Right lobe of liver (tissue), 6 donors: ENCODE measurements at regions not wholly inside any gene's neighbourhood (a gene's known extent, or its start where the extent isn't known, plus 50 kb on each side); places are given as distances from the start of the nearest gene placed in this dataset.

Experiments
- ATAC-seq, 4 donors: fragments of 200-7000 bp; cut with Tn5 transposase; one replicate each; pipeline ENCODE4 v1.9.1; 2020; ENCODE audit warnings: mild to moderate bottlenecking in 4 of 4, moderate library complexity in 4 of 4
- DNase-seq, 3 donors: peaks; one replicate each; pipeline ENCODE4 v3.0.0-alpha.2; 2020
- H3K27ac ChIP-seq, 3 donors: fragments of 200-600 bp; one replicate each; pipeline ENCODE4 v1.8.0; 2022
- H3K27me3 ChIP-seq, 2 donors: fragments of 200-600 bp; one replicate each; pipeline ENCODE4 v1.8.0; 2022
- H3K36me3 ChIP-seq, 4 donors: fragments of 200-600 bp; sonication (generic) in 1 of 4; one replicate each; pipeline versions ENCODE4 v1.5.1 to v1.8.0; 2017 to 2022; ENCODE audit warnings: control low read depth in 1 of 4
- H3K4me1 ChIP-seq, 4 donors: fragments of 200-600 bp; sonication (generic) in 1 of 4; one replicate each; pipeline versions ENCODE4 v1.5.1 to v1.8.0; 2017 to 2022; ENCODE audit warnings: control low read depth in 1 of 4
- H3K4me3 ChIP-seq, 3 donors: fragments of 200-600 bp; one replicate each; pipeline ENCODE4 v1.8.0; 2022
- H3K9me3 ChIP-seq, 4 donors: fragments of 200-600 bp; sonication (generic) in 1 of 4; one replicate each; pipeline versions ENCODE4 v1.5.1 to v1.8.0; 2017 to 2022; ENCODE audit warnings: control low read depth in 1 of 4
- CTCF ChIP-seq, 4 donors: fragments of 200-600 bp in 3 of 4; fragments of 450-650 bp in 1 of 4; IDR thresholded peaks; one replicate each; pipeline versions ENCODE4 v1.5.1 to v1.8.0; 2016 to 2022; ENCODE audit warnings: antibody characterized with exemption in 4 of 4, mild to moderate bottlenecking in 2 of 4
- POLR2A ChIP-seq: fragments of 450-650 bp; IDR thresholded peaks from one replicate; pipeline ENCODE4 v1.6.1; 2017; ENCODE audit warnings: antibody characterized with exemption, mild to moderate bottlenecking
- WGBS: methylation state at CpG from one replicate; pipeline ENCODE4 v1.1.6; 2018; ENCODE audit warnings: low coverage, low lambda C conversion rate; ENCODE audit not compliant: insufficient coverage; ENCODE audit errors: missing lambda C conversion rate; 5-methylcytosine and 5-hydroxymethylcytosine counted together
- intact Hi-C, 2 donors: fragments of 100-400 bp; cut with DNase I; formaldehyde crosslinking; loops; one replicate each; pipeline versions ENCODE4 v1.11.2 to v1.14.1; 2022
- donor health status: DM: no; HTN: yes; CAD: no.
- donor health status: DM: no; HTN: no; CAD: no.
- donor health status: DM: no; HTN: no; CAD: no.
- donor health status: DM: no; HTN: yes; CAD: no.
- donor health status: DM: no; HTN: yes; CAD: no.

GRCh38 chr10:117664288-117664687 is 121.7 kb downstream of the EMX2 start:
- Histone ChIP-seq H3K27me3 (no peaks in the 10 kb centered on the region), H3K4me3 (no peak overlapping the region), H3K27ac (no peak overlapping the region), H3K36me3 (no peaks in the 10 kb centered on the region), H3K4me1 (no peaks in the 10 kb centered on the region), H3K9me3 (no peaks in the 10 kb centered on the region)
- ATAC-seq = no peak
- no peak for DNase-seq
- intact Hi-C loops = no loop called here
- 54% methylated on average over 5 of the region's 5 CpGs for WGBS
- TF ChIP-seq CTCF (IDR thresholded peaks at IDR 0.05) (no peak), POLR2A (no peak)

GRCh38 chr10:117666166-117666565 is 123.6 kb downstream of the EMX2 start:
- DNase-seq (no peak), ATAC-seq (no peak)
- H3K9me3 ChIP-seq = no peaks in the 10 kb centered on the region
- no peaks in the 10 kb centered on the region for H3K27me3 ChIP-seq
- WGBS = 20% methylated on average over 4 of the region's 5 CpGs
- no peaks in the 10 kb centered on the region for H3K4me1 ChIP-seq
- TF ChIP-seq CTCF (IDR thresholded peaks at IDR 0.05) (no peak), POLR2A (no peak)
- H3K27ac ChIP-seq = no peak overlapping the region
- intact Hi-C loops = no loop called here
- no peak overlapping the region for H3K4me3 ChIP-seq
- H3K36me3 ChIP-seq = no peaks in the 10 kb centered on the region

- TF ChIP-seq POLR2A = no peak
- DNase-seq (no peak), ATAC-seq (no peak)
- Histone ChIP-seq H3K27ac (no peak overlapping the region), H3K27me3 (no peaks in the 10 kb centered on the region), H3K4me3 (no peak overlapping the region), H3K9me3 (no peaks in the 10 kb centered on the region), H3K4me1 (no peaks in the 10 kb centered on the region), H3K36me3 (no peaks in the 10 kb centered on the region)
- intact Hi-C loops = no loop called here
- WGBS = 63% methylated on average over 2 of the region's 2 CpGs
These were observed 124.4 kb downstream of the EMX2 start for GRCh38 chr10:117666965-117667364.

- ATAC-seq = no peak
- WGBS = 75% methylated on average over 5 of the region's 6 CpGs
- no peak overlapping the region for H3K4me3 ChIP-seq
- H3K9me3 ChIP-seq = no peaks in the 10 kb centered on the region
- H3K36me3 ChIP-seq = no peaks in the 10 kb centered on the region
- H3K27ac ChIP-seq = no peak overlapping the region
- intact Hi-C loops = no loop called here
- TF ChIP-seq CTCF (IDR thresholded peaks at IDR 0.05) (no peak), POLR2A (no peak)
- H3K27me3 ChIP-seq = no peaks in the 10 kb centered on the region
- no peaks in the 10 kb centered on the region for H3K4me1 ChIP-seq
- DNase-seq = no peak
These were observed 125.3 kb downstream of the EMX2 start for GRCh38 chr10:117667831-117668230.

GRCh38 chr10:117668327-117669008 is 125.9 kb downstream of the EMX2 start:
- intact Hi-C loops = no loop called here
- 62% methylated on average over 2 of the region's 2 CpGs for WGBS
- no peak for DNase-seq
- Histone ChIP-seq H3K4me1 (no peaks in the 10 kb centered on the region), H3K9me3 (no peaks in the 10 kb centered on the region), H3K27ac (no peak overlapping the region), H3K4me3 (no peak overlapping the region), H3K27me3 (no peaks in the 10 kb centered on the region), H3K36me3 (no peaks in the 10 kb centered on the region)
- TF ChIP-seq CTCF (IDR thresholded peaks at IDR 0.05) (no peak), POLR2A (no peak)
- no peak for ATAC-seq
